ENCODE measurements at regions not wholly inside any gene's neighbourhood (a gene's known extent, or its start where the extent isn't known, plus 50 kb on each side); places are given as distances from the start of the nearest gene placed in this dataset.

DNA sequence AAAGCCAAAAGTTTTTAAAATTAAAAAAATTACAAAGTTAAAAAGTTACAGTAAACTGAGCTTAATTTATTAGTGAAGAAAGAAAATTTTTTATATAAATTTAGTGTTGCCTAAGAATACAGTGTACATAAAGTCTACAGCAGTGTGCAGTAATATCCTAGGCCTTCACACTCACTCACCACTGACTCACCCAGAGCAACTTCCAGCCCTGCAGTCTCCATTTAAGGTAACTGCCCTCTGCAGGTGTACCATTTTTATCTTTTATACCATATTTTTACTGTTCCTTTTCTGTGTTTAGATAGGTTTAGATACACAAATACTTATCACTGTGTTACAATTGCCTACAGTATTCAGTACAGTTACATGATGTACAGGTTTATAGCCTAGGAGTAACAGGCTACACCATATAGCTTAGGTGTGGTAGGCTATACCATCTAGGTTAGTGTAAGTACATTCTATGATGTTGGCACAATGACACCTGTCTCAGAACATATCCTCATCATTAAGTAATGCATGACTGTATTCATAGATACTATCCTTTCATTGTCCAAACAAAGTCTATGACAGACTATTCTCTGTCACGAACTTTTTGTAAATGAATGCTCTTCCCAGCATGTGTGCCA, 78.6 kb upstream of the PBX1 start:
- no peak for DNase-seq
- no peaks in the 10 kb centered on the region for H3K27me3 ChIP-seq (replicated peaks in 2 of 5; ENCODE audit: control insufficient read depth in 4 of 5, insufficient read depth in 5 of 5, low read length in 4 of 5)
- no peaks in the 10 kb centered on the region for H3K9me3 ChIP-seq (ENCODE audit: control extremely low read depth in 1 of 5, control insufficient read depth in 4 of 5, insufficient read depth in 2 of 5, low read depth in 1 of 5, low read length in 4 of 5)
- H3K4me1 ChIP-seq (ENCODE audit: control extremely low read depth in 1 of 4, control insufficient read depth in 4 of 4, insufficient read depth in 4 of 4, low read length in 3 of 4), result no peaks in the 10 kb centered on the region
- H3K36me3 ChIP-seq (ENCODE audit: control insufficient read depth in 4 of 4, insufficient read depth in 4 of 4, low read length in 3 of 4), result no peaks in the 10 kb centered on the region
- no peak overlapping the region for H3K27ac ChIP-seq (ENCODE audit: insufficient read depth in 1 of 2, low read depth in 1 of 2, low read length in 2 of 2, poor library complexity in 1 of 2, severe bottlenecking in 2 of 2)
- ChIA-PET CTCF (no interaction called here), POLR2A (no interaction called here)
- no CpG with 5 or more reads among the region's 1 CpG for WGBS (ENCODE audit: insufficient coverage)
- H3K4me3 ChIP-seq (ENCODE audit: control insufficient read depth in 1 of 7, extremely low read depth in 1 of 7, insufficient read depth in 4 of 7, low read depth in 2 of 7, low read length in 6 of 7), result no peak overlapping the region

DNA sequence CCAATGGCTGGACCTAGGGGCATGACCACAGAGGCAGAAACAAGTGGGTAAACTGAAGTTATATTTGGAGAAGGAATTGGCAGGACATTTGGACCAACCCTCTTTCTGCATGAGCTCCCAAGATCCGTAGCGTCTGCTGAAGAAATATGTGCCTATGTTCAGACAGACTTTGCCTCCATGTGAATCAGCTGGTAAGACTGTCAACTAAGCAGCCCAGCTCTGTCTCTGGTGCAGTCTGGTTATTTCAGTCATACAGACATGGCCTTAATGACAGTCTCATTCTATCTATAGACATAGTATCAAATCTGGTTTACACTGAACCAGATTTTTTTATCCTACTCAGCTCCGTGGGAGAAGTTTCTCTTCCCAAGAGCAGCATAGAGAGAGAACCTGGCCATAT, 63.1 kb upstream of the PBX1 start:
- DNase-seq, result no peak
- H3K27ac ChIP-seq (ENCODE audit: insufficient read depth in 1 of 2, low read depth in 1 of 2, low read length in 2 of 2, poor library complexity in 1 of 2, severe bottlenecking in 2 of 2), result no peak overlapping the region
- ChIA-PET POLR2A (no interaction called here), CTCF (no interaction called here)
- no peaks in the 10 kb centered on the region for H3K36me3 ChIP-seq (ENCODE audit: control insufficient read depth in 4 of 4, insufficient read depth in 4 of 4, low read length in 3 of 4)
- no peaks in the 10 kb centered on the region for H3K27me3 ChIP-seq (replicated peaks in 2 of 5; ENCODE audit: control insufficient read depth in 4 of 5, insufficient read depth in 5 of 5, low read length in 4 of 5)
- no peak overlapping the region for H3K4me3 ChIP-seq (ENCODE audit: control insufficient read depth in 1 of 7, extremely low read depth in 1 of 7, insufficient read depth in 4 of 7, low read depth in 2 of 7, low read length in 6 of 7)
- 100% methylated on average over 3 of the region's 3 CpGs for WGBS (ENCODE audit: insufficient coverage)
- H3K4me1 ChIP-seq (ENCODE audit: control extremely low read depth in 1 of 4, control insufficient read depth in 4 of 4, insufficient read depth in 4 of 4, low read length in 3 of 4), result no peaks in the 10 kb centered on the region
- H3K9me3 ChIP-seq (ENCODE audit: control extremely low read depth in 1 of 5, control insufficient read depth in 4 of 5, insufficient read depth in 2 of 5, low read depth in 1 of 5, low read length in 4 of 5), result peaks cover 0 to 4% (median 2%) of the 10 kb centered on the region in 5 experiments

GRCh38 chr1:164498792-164499191, 60.2 kb upstream of the PBX1 start:
- CTCF ChIA-PET, result no interaction called here
- no peak for DNase-seq
- H3K36me3 ChIP-seq (ENCODE audit: control insufficient read depth in 4 of 4, insufficient read depth in 4 of 4, low read length in 3 of 4), result no peaks in the 10 kb centered on the region
- WGBS (ENCODE audit: insufficient coverage), result no CpG with 5 or more reads among the region's 2 CpGs
- H3K4me3 ChIP-seq (ENCODE audit: control insufficient read depth in 1 of 7, extremely low read depth in 1 of 7, insufficient read depth in 4 of 7, low read depth in 2 of 7, low read length in 6 of 7), result no peak overlapping the region
- H3K9me3 ChIP-seq (ENCODE audit: control extremely low read depth in 1 of 5, control insufficient read depth in 4 of 5, insufficient read depth in 2 of 5, low read depth in 1 of 5, low read length in 4 of 5), result peaks cover 0 to 6% (median 2%) of the 10 kb centered on the region in 5 experiments
- no peak overlapping the region for H3K27ac ChIP-seq (ENCODE audit: insufficient read depth in 1 of 2, low read depth in 1 of 2, low read length in 2 of 2, poor library complexity in 1 of 2, severe bottlenecking in 2 of 2)
- no peaks in the 10 kb centered on the region for H3K4me1 ChIP-seq (ENCODE audit: control extremely low read depth in 1 of 4, control insufficient read depth in 4 of 4, insufficient read depth in 4 of 4, low read length in 3 of 4)
- no peaks in the 10 kb centered on the region for H3K27me3 ChIP-seq (replicated peaks in 2 of 5; ENCODE audit: control insufficient read depth in 4 of 5, insufficient read depth in 5 of 5, low read length in 4 of 5)
- POLR2A ChIA-PET, result no interaction called here

- H3K4me3 ChIP-seq (ENCODE audit: control insufficient read depth in 1 of 7, extremely low read depth in 1 of 7, insufficient read depth in 4 of 7, low read depth in 2 of 7, low read length in 6 of 7), result no peak overlapping the region
- no peaks in the 10 kb centered on the region for H3K36me3 ChIP-seq (ENCODE audit: control insufficient read depth in 4 of 4, insufficient read depth in 4 of 4, low read length in 3 of 4)
- H3K9me3 ChIP-seq (ENCODE audit: control extremely low read depth in 1 of 5, control insufficient read depth in 4 of 5, insufficient read depth in 2 of 5, low read depth in 1 of 5, low read length in 4 of 5), result peaks cover 0 to 6% (median 2%) of the 10 kb centered on the region in 5 experiments
- CTCF ChIA-PET, result interaction anchor here (1.3 kb wide), 1 partner anchor 283 kb away, joined by 3 read pairs; no protein-coding TSS in a partner anchor
- no peak overlapping the region for H3K27ac ChIP-seq (ENCODE audit: insufficient read depth in 1 of 2, low read depth in 1 of 2, low read length in 2 of 2, poor library complexity in 1 of 2, severe bottlenecking in 2 of 2)
- no peak for DNase-seq
- H3K4me1 ChIP-seq (ENCODE audit: control extremely low read depth in 1 of 4, control insufficient read depth in 4 of 4, insufficient read depth in 4 of 4, low read length in 3 of 4), result no peaks in the 10 kb centered on the region
- no CpG with 5 or more reads among the region's 1 CpG for WGBS (ENCODE audit: insufficient coverage)
- POLR2A ChIA-PET, result no interaction called here
- H3K27me3 ChIP-seq (replicated peaks in 2 of 5; ENCODE audit: control insufficient read depth in 4 of 5, insufficient read depth in 5 of 5, low read length in 4 of 5), result no peaks in the 10 kb centered on the region
Measured at GRCh38 chr1:164504749-164505148, 54.2 kb upstream of the PBX1 start.

Data from common myeloid progenitor, CD34-positive (primary cell).